Glutamatergic neuron (in vitro differentiated cells): ENCODE measurements at regions not wholly inside any gene's neighbourhood (a gene's known extent, or its start where the extent isn't known, plus 50 kb on each side); places are given as distances from the start of the nearest gene placed in this dataset.

Source experiments
- DNase-seq: peaks from one replicate; pipeline ENCODE4 v3.0.0; 2022
- H3K27ac Mint-ChIP-seq: one replicate; pipeline ENCODE4 v1.8.0; 2020; ENCODE audit warnings: mild to moderate bottlenecking, mixed read lengths, inconsistent platforms; ENCODE audit not compliant: unreplicated experiment
- H3K27me3 Mint-ChIP-seq: one replicate; pipeline ENCODE4 v1.8.0; 2020; ENCODE audit warnings: mild to moderate bottlenecking, moderate library complexity, mixed read lengths, inconsistent platforms; ENCODE audit not compliant: unreplicated experiment
- H3K36me3 Mint-ChIP-seq: one replicate; pipeline ENCODE4 v1.8.0; 2020; ENCODE audit warnings: mild to moderate bottlenecking, mixed read lengths, inconsistent platforms; ENCODE audit not compliant: unreplicated experiment
- H3K4me1 Mint-ChIP-seq: one replicate; pipeline ENCODE4 v1.8.0; 2020; ENCODE audit warnings: mild to moderate bottlenecking, low read depth, mixed read lengths, inconsistent platforms; ENCODE audit not compliant: unreplicated experiment
- H3K4me3 Mint-ChIP-seq: one replicate; pipeline ENCODE4 v1.8.0; 2020; ENCODE audit warnings: mild to moderate bottlenecking, mixed read lengths, inconsistent platforms; ENCODE audit not compliant: unreplicated experiment
- H3K9me3 Mint-ChIP-seq: one replicate; pipeline ENCODE4 v1.8.0; 2020; ENCODE audit warnings: mild to moderate bottlenecking, moderate library complexity, mixed read lengths, inconsistent platforms; ENCODE audit not compliant: unreplicated experiment
- TF ChIP-seq, protein P1 (sequence below): fragments of 200-600 bp; sonication (generic); IDR thresholded peaks from one replicate; pipeline ENCODE4 v1.5.0; 2021; ENCODE audit not compliant: partially characterized antibody, unreplicated experiment

GRCh38 chr13:67635754-67636153 is 405.6 kb upstream of the PCDH9 start:
- Mint-ChIP-seq H3K27ac (no peak overlapping the region), H3K4me1 (no peaks in the 10 kb centered on the region), H3K36me3 (no peaks in the 10 kb centered on the region), H3K27me3 (no peaks in the 10 kb centered on the region), H3K9me3 (peaks cover 1% of the 10 kb centered on the region), H3K4me3 (no peak overlapping the region)
- TF ChIP-seq, protein P1, sequence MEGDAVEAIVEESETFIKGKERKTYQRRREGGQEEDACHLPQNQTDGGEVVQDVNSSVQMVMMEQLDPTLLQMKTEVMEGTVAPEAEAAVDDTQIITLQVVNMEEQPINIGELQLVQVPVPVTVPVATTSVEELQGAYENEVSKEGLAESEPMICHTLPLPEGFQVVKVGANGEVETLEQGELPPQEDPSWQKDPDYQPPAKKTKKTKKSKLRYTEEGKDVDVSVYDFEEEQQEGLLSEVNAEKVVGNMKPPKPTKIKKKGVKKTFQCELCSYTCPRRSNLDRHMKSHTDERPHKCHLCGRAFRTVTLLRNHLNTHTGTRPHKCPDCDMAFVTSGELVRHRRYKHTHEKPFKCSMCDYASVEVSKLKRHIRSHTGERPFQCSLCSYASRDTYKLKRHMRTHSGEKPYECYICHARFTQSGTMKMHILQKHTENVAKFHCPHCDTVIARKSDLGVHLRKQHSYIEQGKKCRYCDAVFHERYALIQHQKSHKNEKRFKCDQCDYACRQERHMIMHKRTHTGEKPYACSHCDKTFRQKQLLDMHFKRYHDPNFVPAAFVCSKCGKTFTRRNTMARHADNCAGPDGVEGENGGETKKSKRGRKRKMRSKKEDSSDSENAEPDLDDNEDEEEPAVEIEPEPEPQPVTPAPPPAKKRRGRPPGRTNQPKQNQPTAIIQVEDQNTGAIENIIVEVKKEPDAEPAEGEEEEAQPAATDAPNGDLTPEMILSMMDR, result no peak
- no peak for DNase-seq

- Mint-ChIP-seq H3K4me1 (no peaks in the 10 kb centered on the region), H3K27me3 (no peaks in the 10 kb centered on the region), H3K27ac (no peak overlapping the region), H3K9me3 (peaks cover under 1% of the 10 kb centered on the region), H3K4me3 (no peak overlapping the region), H3K36me3 (no peaks in the 10 kb centered on the region)
- no peak for DNase-seq
- TF ChIP-seq, protein P1, result no peak
Observed at GRCh38 chr13:67632590-67632989, 402.5 kb upstream of the PCDH9 start.

DNA sequence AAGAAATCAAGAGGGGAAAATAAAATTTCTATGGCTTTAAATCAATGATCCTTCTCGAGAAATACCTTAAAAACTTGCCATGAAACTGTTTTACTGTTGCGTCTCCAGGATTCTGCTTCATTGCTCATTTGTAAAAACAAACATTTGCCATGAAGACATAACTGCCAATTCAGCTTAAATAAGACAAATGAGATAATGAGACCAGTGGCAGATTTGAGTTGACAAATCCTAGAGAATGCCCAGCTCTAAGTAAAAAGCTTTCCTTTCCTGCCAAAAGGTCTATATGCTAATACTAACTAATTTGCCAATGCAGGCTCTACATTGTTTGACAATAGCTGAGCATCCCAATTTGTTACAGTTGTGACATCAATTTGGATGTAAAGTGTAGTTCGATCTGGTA is 400.5 kb upstream of the PCDH9 start:
- Mint-ChIP-seq H3K27me3 (no peaks in the 10 kb centered on the region), H3K9me3 (no peaks in the 10 kb centered on the region), H3K4me3 (no peak overlapping the region), H3K27ac (no peak overlapping the region), H3K4me1 (no peaks in the 10 kb centered on the region), H3K36me3 (no peaks in the 10 kb centered on the region)
- DNase-seq, result no peak
- TF ChIP-seq, protein P1, result no peak

GRCh38 chr13:67623630-67624029 is 393.5 kb upstream of the PCDH9 start:
- no peaks in the 10 kb centered on the region for H3K27me3 Mint-ChIP-seq

DNA sequence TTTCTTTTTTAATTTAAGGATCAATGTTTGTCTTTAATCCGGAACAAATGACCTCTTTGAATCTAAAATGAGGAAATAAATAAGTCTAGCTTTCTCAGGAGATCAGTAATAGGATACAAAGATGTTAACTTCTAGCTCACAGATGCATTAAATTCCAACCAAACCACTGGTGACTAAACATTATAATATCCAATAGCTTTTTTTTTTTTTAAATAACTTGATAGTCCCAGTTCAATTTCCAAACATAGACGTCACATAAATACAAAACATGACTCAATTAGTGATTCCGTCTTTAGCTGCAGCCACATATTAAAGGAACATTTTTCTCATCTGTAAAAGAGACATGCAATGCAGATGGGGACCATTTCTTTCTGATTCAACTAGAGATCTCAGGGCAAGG is 390.5 kb upstream of the PCDH9 start:
- TF ChIP-seq, protein P1, result no peak
- no peaks in the 10 kb centered on the region for H3K27me3 Mint-ChIP-seq
- DNase-seq, result no peak
- no peaks in the 10 kb centered on the region for H3K36me3 Mint-ChIP-seq
- no peak overlapping the region for H3K4me3 Mint-ChIP-seq
- H3K27ac Mint-ChIP-seq, result no peak overlapping the region
- no peaks in the 10 kb centered on the region for H3K4me1 Mint-ChIP-seq
- H3K9me3 Mint-ChIP-seq, result no peaks in the 10 kb centered on the region

More at GRCh38 chr13:67623630-67624029, 393.5 kb upstream of the PCDH9 start:
- TF ChIP-seq, protein P1, result no peak
- no peaks in the 10 kb centered on the region for H3K9me3 Mint-ChIP-seq
- no peak overlapping the region for H3K27ac Mint-ChIP-seq
- DNase-seq, result no peak
- H3K36me3 Mint-ChIP-seq, result no peaks in the 10 kb centered on the region
- no peaks in the 10 kb centered on the region for H3K4me1 Mint-ChIP-seq
- H3K4me3 Mint-ChIP-seq, result no peak overlapping the region
